ENCODE measurements at regions not wholly inside any gene's neighbourhood (a gene's known extent, or its start where the extent isn't known, plus 50 kb on each side); places are given as distances from the start of the nearest gene placed in this dataset.

DNA sequence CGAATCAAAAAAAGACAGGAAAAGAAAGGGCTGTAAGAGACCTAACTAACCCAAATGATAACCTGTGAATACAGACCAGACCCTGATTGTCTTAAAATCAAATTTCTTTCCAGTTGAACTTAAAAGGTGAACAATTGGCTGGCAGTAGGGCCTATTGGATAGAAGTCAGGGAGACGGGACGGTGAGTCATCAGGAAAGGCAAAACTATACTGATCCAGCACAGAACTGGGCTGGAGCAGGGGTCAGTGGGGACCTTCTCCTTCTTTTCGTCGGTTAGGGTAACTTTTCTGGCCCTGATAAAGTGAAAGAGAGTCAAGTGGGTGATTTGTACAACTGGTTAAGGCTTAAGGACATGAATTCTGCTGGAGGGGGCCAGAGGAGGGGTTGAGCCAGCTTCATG is 84.9 kb upstream of the OTX2 start:
- no peak for DNase-seq (ENCODE audit: low spot score)
- TF ChIP-seq CTCF (IDR thresholded peaks at IDR 0.05; ENCODE audit: borderline replicate concordance, control extremely low read depth, extremely low read depth, insufficient read depth, missing control alignments), result no peak
- in situ Hi-C loops (cut with MboI; ENCODE audit: low sequenced_read_pairs, unreplicated experiment), result no loop called here

DNA sequence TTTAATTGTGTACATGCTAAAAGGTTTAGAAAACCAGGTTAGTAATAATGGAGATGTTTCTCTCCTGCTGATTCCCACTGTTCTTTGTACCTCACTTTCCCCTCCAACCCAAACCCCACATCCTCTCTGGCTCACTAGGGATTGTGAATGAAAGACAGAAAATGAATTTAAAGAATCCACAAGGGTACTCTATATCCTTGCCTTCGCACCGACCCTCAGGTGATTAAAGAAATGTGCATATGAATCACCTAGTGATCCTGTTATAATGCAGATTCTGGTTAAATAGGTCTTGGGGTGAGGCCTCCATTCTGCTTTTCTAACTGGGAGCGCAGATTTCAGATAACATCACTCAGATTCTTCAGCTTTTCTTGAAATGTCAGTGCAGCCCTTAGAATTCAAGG is 84.3 kb upstream of the OTX2 start:
- no peak for TF ChIP-seq CTCF (IDR thresholded peaks at IDR 0.05; ENCODE audit: borderline replicate concordance, control extremely low read depth, extremely low read depth, insufficient read depth, missing control alignments)
- DNase-seq (ENCODE audit: low spot score), result no peak
- in situ Hi-C loops (cut with MboI; ENCODE audit: low sequenced_read_pairs, unreplicated experiment), result no loop called here

GRCh38 chr14:56892959-56893358 is 82.7 kb upstream of the OTX2 start:
- in situ Hi-C loops (cut with MboI; ENCODE audit: low sequenced_read_pairs, unreplicated experiment), result no loop called here
- TF ChIP-seq CTCF (IDR thresholded peaks at IDR 0.05; ENCODE audit: borderline replicate concordance, control extremely low read depth, extremely low read depth, insufficient read depth, missing control alignments), result no peak
- no peak for DNase-seq (ENCODE audit: low spot score)

GRCh38 chr14:56891226-56891625 is 80.9 kb upstream of the OTX2 start:
- no peak for DNase-seq (ENCODE audit: low spot score)
- in situ Hi-C loops (cut with MboI; ENCODE audit: low sequenced_read_pairs, unreplicated experiment), result no loop called here
- TF ChIP-seq CTCF (IDR thresholded peaks at IDR 0.05; ENCODE audit: borderline replicate concordance, control extremely low read depth, extremely low read depth, insufficient read depth, missing control alignments), result no peak

GRCh38 chr14:56889705-56890104 is 79.4 kb upstream of the OTX2 start:
- in situ Hi-C loops (cut with MboI; ENCODE audit: low sequenced_read_pairs, unreplicated experiment), result no loop called here
- TF ChIP-seq CTCF (IDR thresholded peaks at IDR 0.05; ENCODE audit: borderline replicate concordance, control extremely low read depth, extremely low read depth, insufficient read depth, missing control alignments), result no peak
- DNase-seq (ENCODE audit: low spot score), result no peak

DNA sequence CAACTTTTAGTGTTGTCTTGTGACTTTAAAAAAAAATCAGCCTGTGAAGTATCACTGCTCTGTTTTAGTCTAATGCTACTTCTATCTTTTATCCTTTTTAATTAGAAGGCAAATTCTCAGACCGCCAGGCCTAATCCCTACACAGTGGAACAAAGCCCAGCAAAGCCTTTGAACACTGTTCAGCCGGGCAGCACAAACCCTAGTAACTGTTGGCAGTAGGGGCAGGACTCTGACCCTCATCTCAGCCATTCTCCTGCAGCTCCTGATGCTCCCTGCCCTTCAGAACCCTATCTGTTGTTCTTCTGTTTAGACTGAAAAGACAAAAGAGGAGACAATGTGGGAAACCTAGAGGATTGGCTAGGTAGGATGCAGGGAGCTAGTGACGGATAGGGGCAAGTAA is 78.0 kb upstream of the OTX2 start:
- TF ChIP-seq CTCF (IDR thresholded peaks at IDR 0.05; ENCODE audit: borderline replicate concordance, control extremely low read depth, extremely low read depth, insufficient read depth, missing control alignments), result no peak
- in situ Hi-C loops (cut with MboI; ENCODE audit: low sequenced_read_pairs, unreplicated experiment), result no loop called here

DNA sequence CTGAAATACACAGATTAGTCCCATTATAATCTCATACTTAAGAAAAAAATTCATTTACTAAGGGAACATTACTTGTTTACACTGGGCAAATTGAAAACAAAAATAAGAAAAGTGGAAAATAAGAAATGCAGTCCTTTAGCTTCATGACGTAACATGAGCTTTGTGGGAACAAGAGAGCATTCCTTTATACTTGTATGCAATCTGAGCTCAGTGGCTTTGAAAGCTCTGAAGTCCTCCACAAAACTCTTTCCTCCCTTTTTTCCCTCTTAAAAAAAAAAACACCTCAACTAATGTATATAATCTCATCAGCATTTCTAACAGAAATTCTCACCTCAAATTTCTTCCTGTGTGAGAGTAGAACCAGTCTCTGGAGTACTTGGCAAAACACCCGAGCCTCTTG is 76.9 kb upstream of the OTX2 start:
- TF ChIP-seq CTCF (IDR thresholded peaks at IDR 0.05; ENCODE audit: borderline replicate concordance, control extremely low read depth, extremely low read depth, insufficient read depth, missing control alignments), result no peak
- in situ Hi-C loops (cut with MboI; ENCODE audit: low sequenced_read_pairs, unreplicated experiment), result no loop called here
- DNase-seq (ENCODE audit: low spot score), result no peak

More for the DNA sequence above, 78.0 kb upstream of the OTX2 start:
- no peak for DNase-seq (ENCODE audit: low spot score)
